ENCODE measurements at regions not wholly inside any gene's neighbourhood (a gene's known extent, or its start where the extent isn't known, plus 50 kb on each side); places are given as distances from the start of the nearest gene placed in this dataset.

DNA sequence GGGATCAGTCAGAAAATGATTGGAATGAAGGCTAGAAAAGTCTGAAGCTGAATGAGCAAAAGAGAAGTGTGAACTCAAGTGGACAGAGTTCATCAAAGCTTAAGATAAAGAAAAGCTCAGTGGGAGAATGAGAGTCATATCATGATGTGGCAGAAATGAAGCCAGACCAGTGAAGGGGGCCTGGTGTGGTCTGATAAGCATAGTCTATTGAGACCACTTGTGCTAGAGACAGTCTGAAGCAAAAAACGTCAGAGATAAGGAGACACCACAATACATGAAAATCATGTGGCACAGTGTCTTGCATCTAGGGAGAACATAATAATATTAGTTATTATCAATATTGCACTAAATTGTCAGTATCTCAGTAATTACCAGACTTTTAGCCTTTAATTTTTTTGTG lies 601.5 kb downstream of the UTRN start:
- Histone ChIP-seq H3K27me3 (no peaks in the 10 kb centered on the region), H3K4me1 (no peaks in the 10 kb centered on the region), H3K27ac (no peak overlapping the region), H3K4me3 (no peak overlapping the region), H3K36me3 (ENCODE audit: low read depth, missing control alignments) (no peaks in the 10 kb centered on the region), H3K9me3 (no peaks in the 10 kb centered on the region)
- 42 to 46% methylated on average over 1 of the region's 1 CpG for WGBS, 2 donors
- TF ChIP-seq POLR2A (IDR thresholded peaks at IDR 0.05), result no peak
- TF ChIP-seq, protein P1, sequence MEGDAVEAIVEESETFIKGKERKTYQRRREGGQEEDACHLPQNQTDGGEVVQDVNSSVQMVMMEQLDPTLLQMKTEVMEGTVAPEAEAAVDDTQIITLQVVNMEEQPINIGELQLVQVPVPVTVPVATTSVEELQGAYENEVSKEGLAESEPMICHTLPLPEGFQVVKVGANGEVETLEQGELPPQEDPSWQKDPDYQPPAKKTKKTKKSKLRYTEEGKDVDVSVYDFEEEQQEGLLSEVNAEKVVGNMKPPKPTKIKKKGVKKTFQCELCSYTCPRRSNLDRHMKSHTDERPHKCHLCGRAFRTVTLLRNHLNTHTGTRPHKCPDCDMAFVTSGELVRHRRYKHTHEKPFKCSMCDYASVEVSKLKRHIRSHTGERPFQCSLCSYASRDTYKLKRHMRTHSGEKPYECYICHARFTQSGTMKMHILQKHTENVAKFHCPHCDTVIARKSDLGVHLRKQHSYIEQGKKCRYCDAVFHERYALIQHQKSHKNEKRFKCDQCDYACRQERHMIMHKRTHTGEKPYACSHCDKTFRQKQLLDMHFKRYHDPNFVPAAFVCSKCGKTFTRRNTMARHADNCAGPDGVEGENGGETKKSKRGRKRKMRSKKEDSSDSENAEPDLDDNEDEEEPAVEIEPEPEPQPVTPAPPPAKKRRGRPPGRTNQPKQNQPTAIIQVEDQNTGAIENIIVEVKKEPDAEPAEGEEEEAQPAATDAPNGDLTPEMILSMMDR (IDR thresholded peaks at IDR 0.05), result no peak
- intact Hi-C loops (cut with DNase I; ENCODE audit: low total_unique reads), result no loop called here
- DNase-seq, result no peak

DNA sequence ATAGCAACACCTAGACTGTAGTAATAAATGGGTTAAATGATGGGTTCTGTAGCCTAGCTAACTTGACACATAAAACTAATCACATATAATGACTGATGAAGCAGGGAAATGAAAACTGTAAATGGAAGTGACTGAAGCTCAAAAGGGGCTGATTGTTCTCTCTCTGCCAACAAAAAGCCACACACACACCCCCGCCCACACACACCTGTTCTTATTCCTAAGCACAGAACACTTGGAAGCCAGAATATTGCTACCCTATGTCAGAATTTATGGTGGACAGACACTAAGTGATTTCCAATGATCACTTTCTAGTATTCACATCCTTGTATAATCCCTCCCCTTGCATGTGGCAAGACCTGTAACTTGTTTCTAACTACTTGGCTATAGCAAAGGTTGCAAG lies 603.5 kb downstream of the UTRN start:
- Histone ChIP-seq H3K27ac (no peak overlapping the region), H3K4me1 (no peaks in the 10 kb centered on the region), H3K36me3 (ENCODE audit: low read depth, missing control alignments) (no peaks in the 10 kb centered on the region), H3K9me3 (no peaks in the 10 kb centered on the region), H3K4me3 (no peak overlapping the region), H3K27me3 (no peaks in the 10 kb centered on the region)
- intact Hi-C loops (cut with DNase I; ENCODE audit: low total_unique reads), result no loop called here
- 17 to 45% methylated on average over 1 of the region's 1 CpG for WGBS, 2 donors
- TF ChIP-seq, protein P1 (IDR thresholded peaks at IDR 0.05), result no peak
- no peak for TF ChIP-seq POLR2A (IDR thresholded peaks at IDR 0.05)
- no peak for DNase-seq

DNA sequence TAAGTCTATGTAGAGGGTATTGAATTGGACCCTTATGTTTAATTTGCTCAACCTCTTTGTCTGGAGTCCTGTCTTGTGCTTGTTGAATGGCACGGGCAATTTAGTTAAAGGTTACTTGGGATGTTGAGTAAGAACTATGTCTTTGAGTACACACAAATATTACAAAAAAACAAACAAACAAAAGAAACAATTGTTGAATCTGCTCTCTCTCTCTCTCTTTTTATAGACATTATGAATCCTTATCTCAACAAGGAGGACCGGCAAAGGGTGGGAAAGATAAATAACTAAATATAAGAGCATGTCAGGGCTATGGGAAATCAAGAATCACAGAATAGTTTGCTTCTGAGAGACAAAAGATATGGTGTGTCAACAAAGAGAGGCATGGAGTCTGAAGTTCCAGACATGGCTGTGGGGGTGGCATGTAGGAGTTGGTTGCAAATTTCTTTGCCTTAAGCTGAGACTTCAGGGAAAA lies 608.6 kb downstream of the UTRN start:
- Histone ChIP-seq H3K9me3 (no peaks in the 10 kb centered on the region), H3K4me3 (no peak overlapping the region), H3K4me1 (no peaks in the 10 kb centered on the region), H3K27ac (no peak overlapping the region), H3K36me3 (ENCODE audit: low read depth, missing control alignments) (no peaks in the 10 kb centered on the region), H3K27me3 (no peaks in the 10 kb centered on the region)
- no peak for DNase-seq
- 67 to 81% methylated on average over 2 of the region's 2 CpGs for WGBS, 2 donors
- no peak for TF ChIP-seq POLR2A (IDR thresholded peaks at IDR 0.05)
- TF ChIP-seq, protein P1 (IDR thresholded peaks at IDR 0.05), result no peak
- intact Hi-C loops (cut with DNase I; ENCODE audit: low total_unique reads), result no loop called here

DNA sequence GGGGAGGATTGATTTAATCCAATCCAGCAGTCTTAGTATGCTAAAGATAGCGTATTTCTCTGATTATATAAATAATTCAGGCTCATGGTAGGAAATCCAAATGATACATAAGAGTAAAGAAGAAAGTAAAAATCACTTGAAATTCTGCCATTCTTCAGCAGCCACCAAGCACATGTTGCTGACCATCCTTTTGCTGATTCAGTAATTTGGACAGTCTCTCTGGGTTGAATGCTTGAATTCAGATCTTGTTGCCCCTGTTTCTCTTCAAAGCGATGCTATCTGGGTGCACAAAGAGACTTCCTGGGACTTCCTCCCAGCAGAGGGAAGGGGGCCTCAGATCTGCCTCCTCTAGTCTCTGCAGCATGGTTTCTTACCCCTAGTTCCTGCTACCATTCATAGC lies 609.1 kb downstream of the UTRN start:
- WGBS, 2 donors, result 85 to 89% methylated on average over 2 of the region's 2 CpGs
- no peak overlapping the region for H3K4me3 ChIP-seq
- no peaks in the 10 kb centered on the region for H3K9me3 ChIP-seq
- no peaks in the 10 kb centered on the region for H3K27me3 ChIP-seq
- H3K4me1 ChIP-seq, result no peaks in the 10 kb centered on the region
- H3K27ac ChIP-seq, result no peak overlapping the region
- intact Hi-C loops (cut with DNase I; ENCODE audit: low total_unique reads), result no loop called here
- no peaks in the 10 kb centered on the region for H3K36me3 ChIP-seq (ENCODE audit: low read depth, missing control alignments)
- DNase-seq, result no peak
- TF ChIP-seq, protein P1 (IDR thresholded peaks at IDR 0.05), result no peak
- no peak for TF ChIP-seq POLR2A (IDR thresholded peaks at IDR 0.05)
